ENCODE measurements at regions not wholly inside any gene's neighbourhood (a gene's known extent, or its start where the extent isn't known, plus 50 kb on each side); places are given as distances from the start of the nearest gene placed in this dataset.

DNA sequence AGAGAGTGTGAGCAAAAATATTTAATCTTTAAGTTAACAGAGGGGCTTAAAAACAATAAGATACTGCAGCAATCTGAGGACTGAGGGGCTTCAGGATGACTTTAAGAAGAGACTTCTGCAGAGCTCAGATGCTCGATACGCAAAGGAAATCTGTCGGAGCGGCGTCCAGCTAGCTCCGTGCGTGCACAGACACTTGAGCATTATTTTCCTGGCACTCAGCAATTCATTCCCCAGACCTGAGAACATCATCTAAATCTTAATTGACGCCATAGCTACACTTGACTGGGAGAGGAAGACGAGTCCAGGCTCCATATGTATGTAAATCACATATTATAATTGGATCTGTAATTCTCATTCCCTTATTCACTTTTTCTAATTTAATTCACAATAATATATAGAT, 228.2 kb downstream of the SOD2 start:
- Histone ChIP-seq H3K4ac (ENCODE audit: low read depth, low read length) (no peak overlapping the region), H3K14ac (ENCODE audit: insufficient read depth, low read length) (no peak overlapping the region), H3K4me1 (ENCODE audit: insufficient read depth, low read length) (no peaks in the 10 kb centered on the region), H2BK5ac (ENCODE audit: insufficient read length, low read length) (no peak overlapping the region), H2BK120ac (ENCODE audit: low read depth, low read length, poor library complexity, severe bottlenecking) (no peak overlapping the region), H4K8ac (replicated peaks; ENCODE audit: insufficient read length, low read depth, low read length) (no peak overlapping the region), H3K23ac (ENCODE audit: insufficient read length, low read depth, low read length) (no peak overlapping the region), H3K79me1 (ENCODE audit: insufficient read depth, low read depth, low read length, poor library complexity, severe bottlenecking) (no peaks in the 10 kb centered on the region), H3K18ac (ENCODE audit: insufficient read length, low read depth, low read length) (no peak overlapping the region), H4K91ac (ENCODE audit: insufficient read length, low read depth, low read length) (no peak overlapping the region), H3K27me3 (ENCODE audit: insufficient read depth, low read length) (no peaks in the 10 kb centered on the region), H3K23me2 (ENCODE audit: insufficient read length, low read depth, low read length, poor library complexity, severe bottlenecking) (no peaks in the 10 kb centered on the region), H2AFZ (ENCODE audit: low read length) (no peak overlapping the region), H3K9me3 (ENCODE audit: control insufficient read depth, low read depth, low read length) (no peaks in the 10 kb centered on the region), H2BK15ac (ENCODE audit: low read depth, low read length) (no peak overlapping the region), H2BK12ac (ENCODE audit: insufficient read length, low read depth, low read length) (no peak overlapping the region), H2BK20ac (ENCODE audit: low read depth, low read length, poor library complexity, severe bottlenecking) (no peak overlapping the region), H4K20me1 (ENCODE audit: control insufficient read depth, insufficient read depth, insufficient read length) (no peaks in the 10 kb centered on the region), H3K56ac (ENCODE audit: insufficient read length, low read depth, low read length) (no peak overlapping the region), H3K27ac (ENCODE audit: insufficient read length, low read depth, low read length) (no peak overlapping the region), H4K5ac (ENCODE audit: insufficient read length, low read depth, low read length) (no peak overlapping the region), H3K4me2 (ENCODE audit: insufficient read depth, insufficient read length, low read length) (no peak overlapping the region), H2AK5ac (ENCODE audit: insufficient read length, low read length) (no peak overlapping the region), H3K9ac (ENCODE audit: extremely low read depth, insufficient read length, low read length) (no peak overlapping the region), H3T11ph (ENCODE audit: low read length) (no peak overlapping the region), H3K79me2 (ENCODE audit: insufficient read depth, low read length) (no peaks in the 10 kb centered on the region)
- H3K36me3 Mint-ChIP-seq (ENCODE audit: insufficient read depth in 1 of 3, low read depth in 3 of 3), result no peaks in the 10 kb centered on the region; a peak in 1 of 7 replicates
- no peak overlapping the region for H3K27ac Mint-ChIP-seq
- TF ChIP-seq, protein P1, sequence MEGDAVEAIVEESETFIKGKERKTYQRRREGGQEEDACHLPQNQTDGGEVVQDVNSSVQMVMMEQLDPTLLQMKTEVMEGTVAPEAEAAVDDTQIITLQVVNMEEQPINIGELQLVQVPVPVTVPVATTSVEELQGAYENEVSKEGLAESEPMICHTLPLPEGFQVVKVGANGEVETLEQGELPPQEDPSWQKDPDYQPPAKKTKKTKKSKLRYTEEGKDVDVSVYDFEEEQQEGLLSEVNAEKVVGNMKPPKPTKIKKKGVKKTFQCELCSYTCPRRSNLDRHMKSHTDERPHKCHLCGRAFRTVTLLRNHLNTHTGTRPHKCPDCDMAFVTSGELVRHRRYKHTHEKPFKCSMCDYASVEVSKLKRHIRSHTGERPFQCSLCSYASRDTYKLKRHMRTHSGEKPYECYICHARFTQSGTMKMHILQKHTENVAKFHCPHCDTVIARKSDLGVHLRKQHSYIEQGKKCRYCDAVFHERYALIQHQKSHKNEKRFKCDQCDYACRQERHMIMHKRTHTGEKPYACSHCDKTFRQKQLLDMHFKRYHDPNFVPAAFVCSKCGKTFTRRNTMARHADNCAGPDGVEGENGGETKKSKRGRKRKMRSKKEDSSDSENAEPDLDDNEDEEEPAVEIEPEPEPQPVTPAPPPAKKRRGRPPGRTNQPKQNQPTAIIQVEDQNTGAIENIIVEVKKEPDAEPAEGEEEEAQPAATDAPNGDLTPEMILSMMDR (conservative IDR thresholded peaks at IDR 0.05), result no peak
- WGBS (ENCODE audit: extremely low coverage, insufficient read length, low lambda C conversion rate), result no CpG with 5 or more reads among the region's 9 CpGs
- peaks cover 0 to 16% of the 10 kb centered on the region in 2 experiments; a peak in 2 of 5 replicates for H3K9me3 Mint-ChIP-seq
- H3K4me1 Mint-ChIP-seq, result no peaks in the 10 kb centered on the region
- no peak overlapping the region for H3K4me3 Mint-ChIP-seq
- no peak for DNase-seq
- peaks cover 4% of the 10 kb centered on the region for H3K27me3 Mint-ChIP-seq (ENCODE audit: low read depth)

Data from H9 (cell line).